ENCODE measurements at regions not wholly inside any gene's neighbourhood (a gene's known extent, or its start where the extent isn't known, plus 50 kb on each side); places are given as distances from the start of the nearest gene placed in this dataset.

DNA sequence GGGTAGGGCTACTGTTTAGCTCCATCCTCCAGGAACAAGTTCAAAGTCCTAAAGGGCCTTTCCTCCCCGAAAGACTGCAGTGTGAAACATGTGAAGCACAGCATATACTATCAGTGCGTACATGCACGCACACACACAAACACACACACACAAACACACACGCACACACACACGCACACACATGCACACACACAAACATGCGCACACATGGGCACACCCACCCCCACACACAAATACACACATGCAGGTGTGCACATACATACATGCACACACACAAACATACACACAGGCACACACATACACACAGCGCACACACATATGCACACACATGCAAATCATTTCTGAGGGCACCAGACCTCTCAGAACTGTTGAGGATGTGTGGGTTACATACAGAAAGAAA is 382.0 kb upstream of the CDH4 start:
- TF ChIP-seq ARNTL (CRISPR knock-in tag; IDR thresholded peaks at IDR 0.05; ENCODE audit: borderline replicate concordance, low read depth) (no peak), OSR1 (CRISPR knock-in tag; IDR thresholded peaks at IDR 0.05) (no peak), TCF4 (CRISPR knock-in tag; IDR thresholded peaks at IDR 0.05; ENCODE audit: borderline replicate concordance) (no peak), GLIS3 (CRISPR knock-in tag; IDR thresholded peaks at IDR 0.05) (no peak), ZNF70 (CRISPR knock-in tag; IDR thresholded peaks at IDR 0.05) (no peak), ZFP30 (CRISPR knock-in tag; IDR thresholded peaks at IDR 0.05) (no peak), ZNF8 (CRISPR knock-in tag; IDR thresholded peaks at IDR 0.05) (no peak), SNAI2 (CRISPR knock-in tag; IDR thresholded peaks at IDR 0.05) (no peak), ESRRG (CRISPR knock-in tag; IDR thresholded peaks at IDR 0.05) (no peak), ZC3H10 (CRISPR knock-in tag; IDR thresholded peaks at IDR 0.05) (no peak), ISL1 (CRISPR knock-in tag; IDR thresholded peaks at IDR 0.05) (no peak), TOX (CRISPR knock-in tag; IDR thresholded peaks at IDR 0.05; ENCODE audit: borderline replicate concordance) (no peak), CSDC2 (CRISPR knock-in tag; IDR thresholded peaks at IDR 0.05) (no peak), PPARA (CRISPR knock-in tag; IDR thresholded peaks at IDR 0.05; ENCODE audit: borderline replicate concordance) (no peak), BACH2 (CRISPR knock-in tag; IDR thresholded peaks at IDR 0.05; ENCODE audit: borderline replicate concordance) (no peak), RARB (CRISPR knock-in tag; IDR thresholded peaks at IDR 0.05) (no peak)
- TF ChIP-seq, protein P1, sequence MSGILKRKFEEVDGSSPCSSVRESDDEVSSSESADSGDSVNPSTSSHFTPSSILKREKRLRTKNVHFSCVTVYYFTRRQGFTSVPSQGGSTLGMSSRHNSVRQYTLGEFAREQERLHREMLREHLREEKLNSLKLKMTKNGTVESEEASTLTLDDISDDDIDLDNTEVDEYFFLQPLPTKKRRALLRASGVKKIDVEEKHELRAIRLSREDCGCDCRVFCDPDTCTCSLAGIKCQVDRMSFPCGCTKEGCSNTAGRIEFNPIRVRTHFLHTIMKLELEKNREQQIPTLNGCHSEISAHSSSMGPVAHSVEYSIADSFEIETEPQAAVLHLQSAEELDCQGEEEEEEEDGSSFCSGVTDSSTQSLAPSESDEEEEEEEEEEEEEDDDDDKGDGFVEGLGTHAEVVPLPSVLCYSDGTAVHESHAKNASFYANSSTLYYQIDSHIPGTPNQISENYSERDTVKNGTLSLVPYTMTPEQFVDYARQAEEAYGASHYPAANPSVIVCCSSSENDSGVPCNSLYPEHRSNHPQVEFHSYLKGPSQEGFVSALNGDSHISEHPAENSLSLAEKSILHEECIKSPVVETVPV (CRISPR knock-in tag; IDR thresholded peaks at IDR 0.05), result no peak
- TF ChIP-seq, protein P2, sequence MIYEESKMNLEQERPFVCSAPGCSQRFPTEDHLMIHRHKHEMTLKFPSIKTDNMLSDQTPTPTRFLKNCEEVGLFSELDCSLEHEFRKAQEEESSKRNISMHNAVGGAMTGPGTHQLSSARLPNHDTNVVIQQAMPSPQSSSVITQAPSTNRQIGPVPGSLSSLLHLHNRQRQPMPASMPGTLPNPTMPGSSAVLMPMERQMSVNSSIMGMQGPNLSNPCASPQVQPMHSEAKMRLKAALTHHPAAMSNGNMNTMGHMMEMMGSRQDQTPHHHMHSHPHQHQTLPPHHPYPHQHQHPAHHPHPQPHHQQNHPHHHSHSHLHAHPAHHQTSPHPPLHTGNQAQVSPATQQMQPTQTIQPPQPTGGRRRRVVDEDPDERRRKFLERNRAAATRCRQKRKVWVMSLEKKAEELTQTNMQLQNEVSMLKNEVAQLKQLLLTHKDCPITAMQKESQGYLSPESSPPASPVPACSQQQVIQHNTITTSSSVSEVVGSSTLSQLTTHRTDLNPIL (CRISPR knock-in tag; IDR thresholded peaks at IDR 0.05; ENCODE audit: low read depth), result no peak
- TF ChIP-seq, protein P3, sequence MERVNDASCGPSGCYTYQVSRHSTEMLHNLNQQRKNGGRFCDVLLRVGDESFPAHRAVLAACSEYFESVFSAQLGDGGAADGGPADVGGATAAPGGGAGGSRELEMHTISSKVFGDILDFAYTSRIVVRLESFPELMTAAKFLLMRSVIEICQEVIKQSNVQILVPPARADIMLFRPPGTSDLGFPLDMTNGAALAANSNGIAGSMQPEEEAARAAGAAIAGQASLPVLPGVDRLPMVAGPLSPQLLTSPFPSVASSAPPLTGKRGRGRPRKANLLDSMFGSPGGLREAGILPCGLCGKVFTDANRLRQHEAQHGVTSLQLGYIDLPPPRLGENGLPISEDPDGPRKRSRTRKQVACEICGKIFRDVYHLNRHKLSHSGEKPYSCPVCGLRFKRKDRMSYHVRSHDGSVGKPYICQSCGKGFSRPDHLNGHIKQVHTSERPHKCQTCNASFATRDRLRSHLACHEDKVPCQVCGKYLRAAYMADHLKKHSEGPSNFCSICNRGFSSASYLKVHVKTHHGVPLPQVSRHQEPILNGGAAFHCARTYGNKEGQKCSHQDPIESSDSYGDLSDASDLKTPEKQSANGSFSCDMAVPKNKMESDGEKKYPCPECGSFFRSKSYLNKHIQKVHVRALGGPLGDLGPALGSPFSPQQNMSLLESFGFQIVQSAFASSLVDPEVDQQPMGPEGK (CRISPR knock-in tag; IDR thresholded peaks at IDR 0.05; ENCODE audit: borderline replicate concordance), result no peak
- TF ChIP-seq, protein P4, sequence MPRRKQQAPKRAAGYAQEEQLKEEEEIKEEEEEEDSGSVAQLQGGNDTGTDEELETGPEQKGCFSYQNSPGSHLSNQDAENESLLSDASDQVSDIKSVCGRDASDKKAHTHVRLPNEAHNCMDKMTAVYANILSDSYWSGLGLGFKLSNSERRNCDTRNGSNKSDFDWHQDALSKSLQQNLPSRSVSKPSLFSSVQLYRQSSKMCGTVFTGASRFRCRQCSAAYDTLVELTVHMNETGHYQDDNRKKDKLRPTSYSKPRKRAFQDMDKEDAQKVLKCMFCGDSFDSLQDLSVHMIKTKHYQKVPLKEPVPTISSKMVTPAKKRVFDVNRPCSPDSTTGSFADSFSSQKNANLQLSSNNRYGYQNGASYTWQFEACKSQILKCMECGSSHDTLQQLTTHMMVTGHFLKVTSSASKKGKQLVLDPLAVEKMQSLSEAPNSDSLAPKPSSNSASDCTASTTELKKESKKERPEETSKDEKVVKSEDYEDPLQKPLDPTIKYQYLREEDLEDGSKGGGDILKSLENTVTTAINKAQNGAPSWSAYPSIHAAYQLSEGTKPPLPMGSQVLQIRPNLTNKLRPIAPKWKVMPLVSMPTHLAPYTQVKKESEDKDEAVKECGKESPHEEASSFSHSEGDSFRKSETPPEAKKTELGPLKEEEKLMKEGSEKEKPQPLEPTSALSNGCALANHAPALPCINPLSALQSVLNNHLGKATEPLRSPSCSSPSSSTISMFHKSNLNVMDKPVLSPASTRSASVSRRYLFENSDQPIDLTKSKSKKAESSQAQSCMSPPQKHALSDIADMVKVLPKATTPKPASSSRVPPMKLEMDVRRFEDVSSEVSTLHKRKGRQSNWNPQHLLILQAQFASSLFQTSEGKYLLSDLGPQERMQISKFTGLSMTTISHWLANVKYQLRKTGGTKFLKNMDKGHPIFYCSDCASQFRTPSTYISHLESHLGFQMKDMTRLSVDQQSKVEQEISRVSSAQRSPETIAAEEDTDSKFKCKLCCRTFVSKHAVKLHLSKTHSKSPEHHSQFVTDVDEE (CRISPR knock-in tag; IDR thresholded peaks at IDR 0.05), result no peak

DNA sequence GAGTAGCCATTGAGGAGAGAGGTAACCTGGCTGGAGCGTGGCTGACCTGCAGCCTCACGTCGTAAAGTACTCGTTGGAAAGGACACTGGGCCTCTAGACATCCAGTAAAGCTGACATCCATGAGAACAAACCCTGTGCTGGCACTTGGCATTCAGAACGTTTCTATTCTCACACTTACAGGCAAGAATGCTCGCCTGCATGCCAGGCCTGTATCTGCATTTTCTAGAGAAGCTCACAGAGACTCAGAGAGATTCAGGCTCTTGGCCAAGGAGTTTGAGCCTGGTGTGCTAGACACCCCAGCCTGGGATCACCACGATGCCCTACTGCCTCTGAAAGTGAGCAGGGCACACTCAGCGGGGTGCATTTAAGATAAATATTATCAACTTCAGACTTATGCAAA is 379.8 kb upstream of the CDH4 start:
- no peak for ATAC-seq
- TF ChIP-seq SNAI2 (CRISPR knock-in tag; IDR thresholded peaks at IDR 0.05) (no peak), BACH2 (CRISPR knock-in tag; IDR thresholded peaks at IDR 0.05; ENCODE audit: borderline replicate concordance) (no peak), ZNF70 (CRISPR knock-in tag; IDR thresholded peaks at IDR 0.05) (no peak), ARNTL (CRISPR knock-in tag; IDR thresholded peaks at IDR 0.05; ENCODE audit: borderline replicate concordance, low read depth) (no peak), ZNF565 (CRISPR knock-in tag; conservative IDR thresholded peaks at IDR 0.05; ENCODE audit: low read depth) (no peak), TOX (CRISPR knock-in tag; IDR thresholded peaks at IDR 0.05; ENCODE audit: borderline replicate concordance) (no peak), OSR1 (CRISPR knock-in tag; IDR thresholded peaks at IDR 0.05) (no peak), RARB (CRISPR knock-in tag; IDR thresholded peaks at IDR 0.05) (no peak), ISL1 (CRISPR knock-in tag; IDR thresholded peaks at IDR 0.05) (no peak), TCF4 (CRISPR knock-in tag; IDR thresholded peaks at IDR 0.05; ENCODE audit: borderline replicate concordance) (no peak), GLIS3 (CRISPR knock-in tag; IDR thresholded peaks at IDR 0.05) (no peak), ZFP3 (CRISPR knock-in tag; IDR thresholded peaks at IDR 0.05) (no peak), CSDC2 (CRISPR knock-in tag; IDR thresholded peaks at IDR 0.05) (no peak)
- TF ChIP-seq, protein P1 (CRISPR knock-in tag; IDR thresholded peaks at IDR 0.05), result no peak
- TF ChIP-seq, protein P2 (CRISPR knock-in tag; IDR thresholded peaks at IDR 0.05; ENCODE audit: low read depth), result no peak
- TF ChIP-seq, protein P3 (CRISPR knock-in tag; IDR thresholded peaks at IDR 0.05; ENCODE audit: borderline replicate concordance), result no peak
- TF ChIP-seq, protein P4 (CRISPR knock-in tag; IDR thresholded peaks at IDR 0.05), result no peak

More for the DNA sequence above, 382.0 kb upstream of the CDH4 start:
- no peak for ATAC-seq
